ENCODE measurements at regions not wholly inside any gene's neighbourhood (a gene's known extent, or its start where the extent isn't known, plus 50 kb on each side); places are given as distances from the start of the nearest gene placed in this dataset.
"Not testable (repeated sequence)": the region's sequence is repeated elsewhere in the genome, so short reads cannot be mapped to it uniquely, and the experiment has no call there.

- DNase-seq: no peak
Measured at GRCh38 chr6:141874930-141875602, 257.7 kb upstream of the GJE1 start.

- not testable (repeated sequence) for DNase-seq
Measured at GRCh38 chr6:141869509-141869908, 263.2 kb upstream of the GJE1 start.

- no peak for DNase-seq
Measured at GRCh38 chr6:141867767-141868166, 265.0 kb upstream of the GJE1 start.

- no peak for DNase-seq
Measured at GRCh38 chr6:141866731-141867497, 265.8 kb upstream of the GJE1 start.

GRCh38 chr6:141851063-141851462, 281.7 kb upstream of the GJE1 start:
- DNase-seq: no peak

GRCh38 chr6:141848029-141848890, 284.5 kb upstream of the GJE1 start:
- DNase-seq: no peak

GRCh38 chr6:141846639-141847038, 286.1 kb upstream of the GJE1 start:
- DNase-seq: no peak

GRCh38 chr6:141843178-141843834, 289.4 kb upstream of the GJE1 start:
- DNase-seq: no peak

- no peak for DNase-seq
Measured at GRCh38 chr6:141833001-141833655, 299.6 kb upstream of the GJE1 start.

GRCh38 chr6:141830530-141830929, 302.2 kb upstream of the GJE1 start:
- no peak for DNase-seq

- no peak for DNase-seq
Measured at GRCh38 chr6:141829566-141830360, 303.0 kb upstream of the GJE1 start.

GRCh38 chr6:141824350-141824749, 308.4 kb upstream of the GJE1 start:
- no peak for DNase-seq

- not testable (repeated sequence) for DNase-seq
Measured at GRCh38 chr6:141815039-141815438, 317.7 kb upstream of the GJE1 start.

GRCh38 chr6:141809901-141810300, 322.8 kb upstream of the GJE1 start:
- no peak for DNase-seq

- DNase-seq: no peak
Measured at GRCh38 chr6:141808662-141809061, 324.1 kb upstream of the GJE1 start.

GRCh38 chr6:141800973-141801372, 331.8 kb upstream of the GJE1 start:
- not testable (repeated sequence) for DNase-seq

GRCh38 chr6:141790921-141791320, 341.8 kb upstream of the GJE1 start:
- DNase-seq: no peak

- DNase-seq: no peak
Measured at GRCh38 chr6:141788096-141788495, 344.6 kb upstream of the GJE1 start.

- DNase-seq: no peak
Measured at GRCh38 chr6:141783585-141783984, 349.1 kb upstream of the GJE1 start.

GRCh38 chr6:141780296-141780695, 352.4 kb upstream of the GJE1 start:
- no peak for DNase-seq

- DNase-seq: no peak
Measured at GRCh38 chr6:141764388-141764787, 368.3 kb upstream of the GJE1 start.

GRCh38 chr6:141758430-141758829, 374.3 kb upstream of the GJE1 start:
- DNase-seq: no peak
